ENCODE measurements at regions not wholly inside any gene's neighbourhood (a gene's known extent, or its start where the extent isn't known, plus 50 kb on each side); places are given as distances from the start of the nearest gene placed in this dataset.

DNA sequence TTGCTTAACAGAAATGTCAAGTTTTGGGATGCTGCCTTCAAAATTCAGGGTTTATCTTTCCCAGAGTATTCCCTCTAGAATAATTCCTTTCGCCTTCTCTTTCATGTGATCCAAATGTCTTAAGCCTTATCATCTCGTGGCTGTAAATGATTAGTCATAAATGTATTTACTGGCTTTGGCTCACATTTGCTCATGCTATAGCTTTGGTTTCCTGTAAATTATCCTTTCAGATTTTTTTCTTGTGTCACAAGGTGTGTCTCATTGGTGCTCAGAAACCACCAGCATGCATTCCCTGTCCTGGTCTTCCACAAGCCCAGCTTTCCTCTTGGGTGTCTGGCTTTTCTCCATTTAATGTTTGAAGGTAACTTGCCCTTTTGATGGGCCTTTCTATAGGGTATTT, 692.7 kb upstream of the ALCAM start:
- TF ChIP-seq, protein P1, sequence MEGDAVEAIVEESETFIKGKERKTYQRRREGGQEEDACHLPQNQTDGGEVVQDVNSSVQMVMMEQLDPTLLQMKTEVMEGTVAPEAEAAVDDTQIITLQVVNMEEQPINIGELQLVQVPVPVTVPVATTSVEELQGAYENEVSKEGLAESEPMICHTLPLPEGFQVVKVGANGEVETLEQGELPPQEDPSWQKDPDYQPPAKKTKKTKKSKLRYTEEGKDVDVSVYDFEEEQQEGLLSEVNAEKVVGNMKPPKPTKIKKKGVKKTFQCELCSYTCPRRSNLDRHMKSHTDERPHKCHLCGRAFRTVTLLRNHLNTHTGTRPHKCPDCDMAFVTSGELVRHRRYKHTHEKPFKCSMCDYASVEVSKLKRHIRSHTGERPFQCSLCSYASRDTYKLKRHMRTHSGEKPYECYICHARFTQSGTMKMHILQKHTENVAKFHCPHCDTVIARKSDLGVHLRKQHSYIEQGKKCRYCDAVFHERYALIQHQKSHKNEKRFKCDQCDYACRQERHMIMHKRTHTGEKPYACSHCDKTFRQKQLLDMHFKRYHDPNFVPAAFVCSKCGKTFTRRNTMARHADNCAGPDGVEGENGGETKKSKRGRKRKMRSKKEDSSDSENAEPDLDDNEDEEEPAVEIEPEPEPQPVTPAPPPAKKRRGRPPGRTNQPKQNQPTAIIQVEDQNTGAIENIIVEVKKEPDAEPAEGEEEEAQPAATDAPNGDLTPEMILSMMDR (IDR thresholded peaks at IDR 0.05), result no peak
- no peak for TF ChIP-seq POLR2A (IDR thresholded peaks at IDR 0.05)
- WGBS, 4 donors, result 73 to 82% (median 78%) methylated on average over 2 of the region's 2 CpGs
- no peak overlapping the region for H3K27ac ChIP-seq
- H3K4me3 ChIP-seq, result no peak overlapping the region
- no peaks in the 10 kb centered on the region for H3K4me1 ChIP-seq (replicated peaks in 1 of 2)
- no peak for DNase-seq
- no peaks in the 10 kb centered on the region for H3K27me3 ChIP-seq
- no peaks in the 10 kb centered on the region for H3K36me3 ChIP-seq (replicated peaks in 1 of 2)
- H3K9me3 ChIP-seq (replicated peaks in 1 of 3), result peaks cover 0 to 5% (median 0%) of the 10 kb centered on the region in 3 donors
- intact Hi-C loops (cut with DNase I), result no loop called here

DNA sequence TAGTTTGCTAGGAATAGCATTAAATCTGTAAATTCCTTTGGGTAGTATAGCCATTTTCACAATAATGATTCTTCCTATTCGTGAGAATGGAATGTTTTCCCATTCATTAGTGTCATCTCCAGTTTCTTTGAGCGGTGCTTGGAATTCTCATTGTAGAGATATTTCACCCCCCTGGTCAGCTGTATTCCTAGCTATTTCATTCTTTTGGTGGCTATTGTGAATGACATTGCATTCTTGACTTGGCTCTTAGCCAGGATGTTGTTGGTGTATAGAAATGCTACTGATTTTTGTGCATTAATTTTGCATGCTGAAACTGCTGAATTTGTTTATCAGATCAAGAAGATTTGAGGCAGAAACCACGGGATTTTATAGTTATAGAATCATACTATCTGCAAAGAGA, 690.5 kb upstream of the ALCAM start:
- H3K4me1 ChIP-seq (replicated peaks in 1 of 2), result no peaks in the 10 kb centered on the region
- peaks cover 0 to 5% (median 0%) of the 10 kb centered on the region in 3 donors for H3K9me3 ChIP-seq (replicated peaks in 1 of 3)
- WGBS, 4 donors, result 79 to 92% (median 85%) methylated on average over 3 of the region's 3 CpGs
- no peaks in the 10 kb centered on the region for H3K36me3 ChIP-seq (replicated peaks in 1 of 2)
- TF ChIP-seq, protein P1 (IDR thresholded peaks at IDR 0.05), result no peak
- TF ChIP-seq POLR2A (IDR thresholded peaks at IDR 0.05), result no peak
- H3K27ac ChIP-seq, result no peak overlapping the region
- H3K4me3 ChIP-seq, result no peak overlapping the region
- no peak for DNase-seq
- H3K27me3 ChIP-seq, result no peaks in the 10 kb centered on the region
- intact Hi-C loops (cut with DNase I), result no loop called here

DNA sequence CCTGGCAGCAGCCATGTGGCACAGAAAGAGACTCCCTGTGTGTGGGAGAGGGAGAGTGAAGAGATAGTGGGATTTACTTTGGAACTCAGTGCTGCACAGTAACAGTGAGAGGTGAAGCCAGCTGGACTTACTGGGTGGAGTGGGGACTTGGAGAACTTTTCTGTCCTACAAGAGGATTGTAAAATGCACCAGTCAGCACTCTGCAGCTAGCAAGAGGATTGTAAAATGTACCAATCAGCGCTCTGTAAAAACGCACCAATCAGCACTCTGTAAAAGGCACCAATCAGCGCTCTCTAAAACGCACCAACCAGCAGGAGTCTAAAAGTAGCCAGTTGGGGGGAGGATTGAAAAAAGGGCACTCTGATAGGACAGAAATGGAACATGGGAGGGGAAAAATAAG, 688.8 kb upstream of the ALCAM start:
- Histone ChIP-seq H3K4me1 (replicated peaks in 1 of 2) (no peaks in the 10 kb centered on the region), H3K27ac (no peak overlapping the region), H3K4me3 (no peak overlapping the region), H3K36me3 (replicated peaks in 1 of 2) (no peaks in the 10 kb centered on the region), H3K27me3 (no peaks in the 10 kb centered on the region), H3K9me3 (replicated peaks in 1 of 3) (peaks cover 0 to 5% (median 0%) of the 10 kb centered on the region in 3 donors)
- TF ChIP-seq, protein P1 (IDR thresholded peaks at IDR 0.05), result no peak
- TF ChIP-seq POLR2A (IDR thresholded peaks at IDR 0.05), result no peak
- no peak for DNase-seq
- intact Hi-C loops (cut with DNase I), result no loop called here
- 97 to 99% (median 98%) methylated on average over 4 of the region's 4 CpGs for WGBS, 4 donors

DNA sequence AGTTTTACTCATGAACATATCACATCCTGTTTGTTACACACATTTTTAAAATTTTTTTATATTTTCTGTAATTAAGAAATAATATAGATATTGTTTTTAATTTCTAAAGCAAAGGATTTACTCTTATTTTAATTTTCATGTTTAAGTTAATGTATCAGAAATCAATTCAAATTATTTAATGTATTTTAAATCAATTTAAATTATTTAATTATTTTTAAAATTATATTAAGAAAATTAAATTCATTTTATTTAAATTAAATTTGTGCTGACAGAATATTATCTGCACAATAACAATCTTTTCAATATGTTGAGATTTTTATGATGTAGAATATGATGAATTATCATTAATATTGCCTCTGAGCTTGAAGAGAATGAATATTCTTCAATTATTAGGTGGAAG, 681.2 kb upstream of the ALCAM start:
- H3K36me3 ChIP-seq (replicated peaks in 1 of 2), result no peaks in the 10 kb centered on the region
- H3K4me3 ChIP-seq, result no peak overlapping the region
- no peak overlapping the region for H3K27ac ChIP-seq
- TF ChIP-seq, protein P1 (IDR thresholded peaks at IDR 0.05), result no peak
- TF ChIP-seq POLR2A (IDR thresholded peaks at IDR 0.05), result no peak
- H3K27me3 ChIP-seq, result no peaks in the 10 kb centered on the region
- DNase-seq, result no peak
- no peaks in the 10 kb centered on the region for H3K4me1 ChIP-seq (replicated peaks in 1 of 2)
- peaks cover 0 to 13% (median 0%) of the 10 kb centered on the region in 3 donors for H3K9me3 ChIP-seq (replicated peaks in 1 of 3)
- intact Hi-C loops (cut with DNase I), result no loop called here
